ENCODE measurements at regions not wholly inside any gene's neighbourhood (a gene's known extent, or its start where the extent isn't known, plus 50 kb on each side); places are given as distances from the start of the nearest gene placed in this dataset.

DNA sequence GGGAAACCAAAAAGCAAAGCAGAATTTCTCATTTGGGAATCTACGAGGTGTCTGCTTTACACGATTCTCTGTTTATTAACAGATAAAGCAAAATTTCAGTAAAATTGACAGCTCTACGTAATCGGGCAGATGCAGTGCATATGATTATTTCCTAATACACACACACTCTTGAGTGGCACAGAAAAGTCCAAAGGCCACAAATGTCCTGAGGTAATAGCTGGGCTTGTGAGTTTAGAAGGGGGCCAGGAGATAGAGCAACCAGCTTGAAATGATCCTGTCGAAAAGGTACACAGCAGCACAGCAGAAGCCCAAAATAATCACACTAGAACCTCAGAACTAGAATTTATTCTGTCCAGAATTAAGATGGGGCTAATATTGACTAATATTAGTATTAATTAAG, 236.0 kb downstream of the FAT4 start:
- TF ChIP-seq, protein P1, sequence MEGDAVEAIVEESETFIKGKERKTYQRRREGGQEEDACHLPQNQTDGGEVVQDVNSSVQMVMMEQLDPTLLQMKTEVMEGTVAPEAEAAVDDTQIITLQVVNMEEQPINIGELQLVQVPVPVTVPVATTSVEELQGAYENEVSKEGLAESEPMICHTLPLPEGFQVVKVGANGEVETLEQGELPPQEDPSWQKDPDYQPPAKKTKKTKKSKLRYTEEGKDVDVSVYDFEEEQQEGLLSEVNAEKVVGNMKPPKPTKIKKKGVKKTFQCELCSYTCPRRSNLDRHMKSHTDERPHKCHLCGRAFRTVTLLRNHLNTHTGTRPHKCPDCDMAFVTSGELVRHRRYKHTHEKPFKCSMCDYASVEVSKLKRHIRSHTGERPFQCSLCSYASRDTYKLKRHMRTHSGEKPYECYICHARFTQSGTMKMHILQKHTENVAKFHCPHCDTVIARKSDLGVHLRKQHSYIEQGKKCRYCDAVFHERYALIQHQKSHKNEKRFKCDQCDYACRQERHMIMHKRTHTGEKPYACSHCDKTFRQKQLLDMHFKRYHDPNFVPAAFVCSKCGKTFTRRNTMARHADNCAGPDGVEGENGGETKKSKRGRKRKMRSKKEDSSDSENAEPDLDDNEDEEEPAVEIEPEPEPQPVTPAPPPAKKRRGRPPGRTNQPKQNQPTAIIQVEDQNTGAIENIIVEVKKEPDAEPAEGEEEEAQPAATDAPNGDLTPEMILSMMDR (IDR thresholded peaks at IDR 0.05): no peak
- TF ChIP-seq POLR2A (IDR thresholded peaks at IDR 0.05) (no peak), POLR2AphosphoS5 (IDR thresholded peaks at IDR 0.05) (no peak), EP300 (IDR thresholded peaks at IDR 0.05) (no peak)
